Neural cell (in vitro differentiated cells): ENCODE measurements at regions not wholly inside any gene's neighbourhood (a gene's known extent, or its start where the extent isn't known, plus 50 kb on each side); places are given as distances from the start of the nearest gene placed in this dataset.

Experiments
- H2AFZ ChIP-seq: fragments of 200-600, 300-800 bp; sonication (generic), shearing (Covaris generic); 2 replicates; pipeline ENCODE4 v1.6.0; 2014; ENCODE audit warnings: low read depth, mild to moderate bottlenecking, antibody characterized with exemption, low read length, moderate library complexity
- H3F3A ChIP-seq: fragments of 200-600 bp; shearing (Covaris generic); 2 replicates; pipeline ENCODE4 v1.6.1; 2016; ENCODE audit warnings: mild to moderate bottlenecking, moderate library complexity, mixed read lengths, antibody characterized with exemption, low read length; ENCODE audit not compliant: insufficient read depth, poor library complexity, severe bottlenecking
- H3K27ac ChIP-seq: fragments of 200-600, 300-800 bp; sonication (generic), shearing (Covaris generic); 2 replicates; pipeline ENCODE4 v1.5.1; 2014; ENCODE audit warnings: mild to moderate bottlenecking, low read length, moderate library complexity
- H3K27me3 ChIP-seq: fragments of 300-800, 200-600 bp; sonication (generic), shearing (Covaris generic); 2 replicates; pipeline ENCODE4 v1.6.0; 2014; ENCODE audit warnings: mild to moderate bottlenecking, low read depth, low read length, moderate library complexity; ENCODE audit not compliant: insufficient read depth
- H3K36me3 ChIP-seq: fragments of 300-800, 200-600 bp; sonication (generic), shearing (Covaris generic); 2 replicates; pipeline ENCODE4 v1.5.1; 2014; ENCODE audit warnings: mild to moderate bottlenecking, antibody characterized with exemption, low read length, moderate library complexity; ENCODE audit not compliant: insufficient read depth
- H3K4me2 ChIP-seq: fragments of 300-800, 200-600 bp; sonication (generic), shearing (Covaris generic); 2 replicates; pipeline ENCODE4 v1.6.0; 2014; ENCODE audit warnings: mild to moderate bottlenecking, low read length
- H3K4me3 ChIP-seq: fragments of 300-800, 200-600 bp; sonication (generic), shearing (Covaris generic); 2 replicates; pipeline ENCODE4 v1.5.1; 2014; ENCODE audit warnings: mild to moderate bottlenecking, low read length, moderate library complexity
- H3K79me2 ChIP-seq: fragments of 200-600 bp; shearing (Covaris generic); replicated peaks from 2 replicates; pipeline ENCODE4 v1.6.0; 2014; ENCODE audit warnings: mild to moderate bottlenecking, low read length, moderate library complexity; ENCODE audit not compliant: insufficient read depth
- H3K9ac ChIP-seq: fragments of 300-800, 200-600 bp; sonication (generic), shearing (Covaris generic); 2 replicates; pipeline ENCODE4 v1.6.1; 2016; ENCODE audit warnings: mild to moderate bottlenecking, low read length, mixed read lengths
- H3K9me2 ChIP-seq: fragments of 200-600 bp; shearing (Covaris generic); 2 replicates; pipeline ENCODE4 v1.6.1; 2016; ENCODE audit warnings: mild to moderate bottlenecking, low read length, mixed read lengths; ENCODE audit not compliant: insufficient read depth
- H3K9me3 ChIP-seq: fragments of 200-600, 300-800 bp; sonication (generic), shearing (Covaris generic); 2 replicates; pipeline ENCODE4 v1.6.1; 2016; ENCODE audit warnings: mild to moderate bottlenecking, mixed run types, low read length, moderate library complexity, mixed read lengths
- H4K20me1 ChIP-seq: fragments of 200-600 bp; shearing (Covaris generic); 2 replicates; pipeline ENCODE4 v1.6.1; 2016; ENCODE audit warnings: mild to moderate bottlenecking, mixed run types; ENCODE audit not compliant: insufficient read depth
- CTCF ChIP-seq: fragments of 450-650 bp; IDR thresholded peaks from 2 replicates; pipeline ENCODE4 v1.5.1; 2014; ENCODE audit warnings: antibody characterized with exemption, mild to moderate bottlenecking, moderate library complexity; ENCODE audit not compliant: poor library complexity, severe bottlenecking
- EP300 ChIP-seq: fragments of 450-650 bp; conservative IDR thresholded peaks from 2 replicates; pipeline ENCODE4 v1.6.1; 2014; ENCODE audit warnings: antibody characterized with exemption, mild to moderate bottlenecking, moderate library complexity; ENCODE audit not compliant: poor library complexity, severe bottlenecking
- EZH2 ChIP-seq: fragments of 200-600, 300-800 bp; shearing (Covaris generic), sonication (generic); IDR thresholded peaks from 2 replicates; pipeline ENCODE4 v1.6.1; 2014; ENCODE audit warnings: antibody characterized with exemption, low read length, borderline replicate concordance, mild to moderate bottlenecking; ENCODE audit not compliant: insufficient read depth, poor library complexity, severe bottlenecking
- MXI1 ChIP-seq: fragments of 450-650 bp; conservative IDR thresholded peaks from 2 replicates; pipeline ENCODE4 v1.6.1; 2014; ENCODE audit warnings: antibody characterized with exemption, mild to moderate bottlenecking; ENCODE audit not compliant: poor library complexity, severe bottlenecking
- POLR2AphosphoS5 ChIP-seq: IDR thresholded peaks from 2 replicates; pipeline ENCODE4 v1.6.1; 2012
- RAD21 ChIP-seq: fragments of 450-650 bp; conservative IDR thresholded peaks from 2 replicates; pipeline ENCODE4 v1.6.1; 2014; ENCODE audit warnings: antibody characterized with exemption, mild to moderate bottlenecking, moderate library complexity
- SMC3 ChIP-seq: fragments of 450-650 bp; conservative IDR thresholded peaks from 2 replicates; pipeline ENCODE4 v1.6.1; 2014; ENCODE audit warnings: antibody characterized with exemption, mild to moderate bottlenecking, moderate library complexity; ENCODE audit not compliant: poor library complexity
- TAF1 ChIP-seq: IDR thresholded peaks from 2 replicates; pipeline ENCODE4 v1.6.1; 2012; ENCODE audit warnings: low read depth
- TF ChIP-seq, protein P1 (sequence below): IDR thresholded peaks from 2 replicates; pipeline ENCODE4 v1.6.1; 2012; ENCODE audit warnings: borderline replicate concordance

DNA sequence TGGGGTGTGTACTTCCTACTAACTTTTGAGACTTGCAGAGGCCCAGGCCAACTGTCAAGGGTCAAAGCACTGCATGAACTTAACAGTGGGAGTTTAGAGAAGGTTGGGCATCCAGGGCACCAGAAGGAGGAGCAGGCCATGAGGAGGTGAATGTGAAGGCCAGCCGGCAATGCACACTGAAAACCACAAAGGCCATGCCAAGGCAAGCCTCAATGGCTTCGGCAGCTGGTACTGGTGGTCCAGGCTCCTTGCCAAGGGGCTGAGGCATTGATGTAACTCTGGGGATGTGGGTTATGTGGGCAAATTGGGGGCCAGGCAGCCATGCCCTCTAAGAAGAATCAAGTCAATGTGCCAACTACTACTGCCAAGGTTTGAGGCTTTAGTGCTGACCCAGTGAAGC is 222.4 kb downstream of the UNC5CL start:
- no peaks in the 10 kb centered on the region for H3K36me3 ChIP-seq
- no peaks in the 10 kb centered on the region for H3K9me3 ChIP-seq
- H3K4me3 ChIP-seq, result no peak overlapping the region
- H3K27ac ChIP-seq, result no peak overlapping the region
- H3K4me2 ChIP-seq, result no peak overlapping the region
- no peak overlapping the region for H3K9ac ChIP-seq
- H3K27me3 ChIP-seq, result no peaks in the 10 kb centered on the region
- TF ChIP-seq EP300 (no peak), SMC3 (no peak), CTCF (no peak), MXI1 (no peak), RAD21 (no peak), POLR2AphosphoS5 (no peak), EZH2 (no peak), TAF1 (no peak)
- TF ChIP-seq, protein P1, sequence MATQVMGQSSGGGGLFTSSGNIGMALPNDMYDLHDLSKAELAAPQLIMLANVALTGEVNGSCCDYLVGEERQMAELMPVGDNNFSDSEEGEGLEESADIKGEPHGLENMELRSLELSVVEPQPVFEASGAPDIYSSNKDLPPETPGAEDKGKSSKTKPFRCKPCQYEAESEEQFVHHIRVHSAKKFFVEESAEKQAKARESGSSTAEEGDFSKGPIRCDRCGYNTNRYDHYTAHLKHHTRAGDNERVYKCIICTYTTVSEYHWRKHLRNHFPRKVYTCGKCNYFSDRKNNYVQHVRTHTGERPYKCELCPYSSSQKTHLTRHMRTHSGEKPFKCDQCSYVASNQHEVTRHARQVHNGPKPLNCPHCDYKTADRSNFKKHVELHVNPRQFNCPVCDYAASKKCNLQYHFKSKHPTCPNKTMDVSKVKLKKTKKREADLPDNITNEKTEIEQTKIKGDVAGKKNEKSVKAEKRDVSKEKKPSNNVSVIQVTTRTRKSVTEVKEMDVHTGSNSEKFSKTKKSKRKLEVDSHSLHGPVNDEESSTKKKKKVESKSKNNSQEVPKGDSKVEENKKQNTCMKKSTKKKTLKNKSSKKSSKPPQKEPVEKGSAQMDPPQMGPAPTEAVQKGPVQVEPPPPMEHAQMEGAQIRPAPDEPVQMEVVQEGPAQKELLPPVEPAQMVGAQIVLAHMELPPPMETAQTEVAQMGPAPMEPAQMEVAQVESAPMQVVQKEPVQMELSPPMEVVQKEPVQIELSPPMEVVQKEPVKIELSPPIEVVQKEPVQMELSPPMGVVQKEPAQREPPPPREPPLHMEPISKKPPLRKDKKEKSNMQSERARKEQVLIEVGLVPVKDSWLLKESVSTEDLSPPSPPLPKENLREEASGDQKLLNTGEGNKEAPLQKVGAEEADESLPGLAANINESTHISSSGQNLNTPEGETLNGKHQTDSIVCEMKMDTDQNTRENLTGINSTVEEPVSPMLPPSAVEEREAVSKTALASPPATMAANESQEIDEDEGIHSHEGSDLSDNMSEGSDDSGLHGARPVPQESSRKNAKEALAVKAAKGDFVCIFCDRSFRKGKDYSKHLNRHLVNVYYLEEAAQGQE, result no peak
- H3K9me2 ChIP-seq, result no peaks in the 10 kb centered on the region
- no peak overlapping the region for H2AFZ ChIP-seq
- H3F3A ChIP-seq, result no peaks in the 10 kb centered on the region
- no peaks in the 10 kb centered on the region for H4K20me1 ChIP-seq
- H3K79me2 ChIP-seq, result no peaks in the 10 kb centered on the region

GRCh38 chr6:40815731-40816130 is 223.3 kb downstream of the UNC5CL start:
- no peaks in the 10 kb centered on the region for H3K36me3 ChIP-seq
- TF ChIP-seq, protein P1, result no peak
- no peak for TF ChIP-seq TAF1
- no peak for TF ChIP-seq CTCF
- TF ChIP-seq SMC3, result no peak
- no peak for TF ChIP-seq POLR2AphosphoS5
- TF ChIP-seq EZH2, result no peak
- no peaks in the 10 kb centered on the region for H4K20me1 ChIP-seq
- no peaks in the 10 kb centered on the region for H3K9me2 ChIP-seq
- H3K4me2 ChIP-seq, result no peak overlapping the region
- no peak overlapping the region for H3K9ac ChIP-seq
- H3F3A ChIP-seq, result no peaks in the 10 kb centered on the region
- no peak overlapping the region for H3K4me3 ChIP-seq
- no peak overlapping the region for H3K27ac ChIP-seq
- H3K79me2 ChIP-seq, result no peaks in the 10 kb centered on the region
- H2AFZ ChIP-seq, result no peak overlapping the region
- H3K27me3 ChIP-seq, result no peaks in the 10 kb centered on the region
- H3K9me3 ChIP-seq, result no peaks in the 10 kb centered on the region
